ENCODE measurements at regions not wholly inside any gene's neighbourhood (a gene's known extent, or its start where the extent isn't known, plus 50 kb on each side); places are given as distances from the start of the nearest gene placed in this dataset.

DNA sequence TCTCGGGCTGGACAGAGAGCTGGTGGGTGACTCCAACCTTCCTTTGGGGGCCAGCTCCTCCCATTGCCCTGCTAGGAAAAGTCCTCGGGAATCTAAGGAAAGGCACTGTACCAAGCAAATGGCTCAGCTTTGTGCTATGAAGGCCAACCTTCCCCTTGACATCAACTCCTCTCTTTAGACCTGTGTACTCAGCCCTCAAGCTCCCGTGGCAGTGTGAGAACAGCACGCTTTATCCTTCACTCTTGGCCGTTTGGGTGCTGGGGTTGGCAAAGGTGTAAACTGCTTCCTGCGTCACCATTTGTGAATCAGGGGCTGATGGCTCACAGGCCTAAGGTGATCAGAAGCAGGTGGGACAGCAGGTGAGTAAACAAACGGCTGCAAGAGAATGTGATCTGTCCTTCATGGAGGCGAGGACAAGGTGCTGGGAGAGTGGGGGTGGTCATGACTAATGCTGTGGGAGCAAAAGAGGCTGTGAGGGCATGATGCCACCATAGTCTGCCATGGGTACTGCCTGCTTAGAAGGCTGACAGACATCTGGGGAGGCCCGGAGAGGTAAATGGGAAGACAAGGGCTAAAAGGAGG, 165.2 kb upstream of the TPM1 start:
- DNase-seq = peak; percentile 28 to 51
- no peaks in the 10 kb centered on the region for H3K27me3 ChIP-seq (ENCODE audit: control insufficient read depth, insufficient read depth, low read length)
- H3K4me3 ChIP-seq (ENCODE audit: low read length) = no peak overlapping the region
- no peaks in the 10 kb centered on the region for H3K9me3 ChIP-seq (ENCODE audit: control insufficient read depth, low read depth, low read length)
- H3K27ac ChIP-seq (ENCODE audit: low read length) = no peak overlapping the region
- H3K36me3 ChIP-seq (ENCODE audit: control insufficient read depth, insufficient read depth, low read length) = no peaks in the 10 kb centered on the region
- H3K4me1 ChIP-seq (ENCODE audit: control insufficient read depth, insufficient read depth, low read length) = no peaks in the 10 kb centered on the region
- 10% methylated on average over 2 of the region's 9 CpGs for WGBS (ENCODE audit: insufficient coverage, low lambda C conversion rate)

DNA sequence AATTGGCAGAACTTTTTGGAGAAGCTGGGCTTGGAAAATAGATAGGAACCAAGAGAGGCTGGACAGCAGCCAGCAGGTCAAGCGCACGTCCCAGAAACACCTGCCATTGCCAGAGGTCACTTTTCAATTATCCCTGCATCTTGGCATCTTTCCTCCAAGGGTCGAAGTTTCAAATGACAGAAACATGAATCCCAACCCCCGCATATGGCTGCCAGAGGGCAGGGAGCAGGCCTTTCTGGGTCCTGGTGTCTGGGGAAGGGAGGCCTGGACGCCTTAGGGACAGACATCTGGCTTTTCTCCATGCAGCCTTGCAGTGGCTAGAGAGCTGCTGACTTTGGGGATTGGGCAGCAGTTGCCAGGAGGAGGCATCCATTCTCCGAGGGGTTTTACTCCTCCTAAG, 164.5 kb upstream of the TPM1 start:
- H3K4me3 ChIP-seq (ENCODE audit: low read length) = no peak overlapping the region
- no CpG with 5 or more reads among the region's 6 CpGs for WGBS (ENCODE audit: insufficient coverage, low lambda C conversion rate)
- H3K4me1 ChIP-seq (ENCODE audit: control insufficient read depth, insufficient read depth, low read length) = no peaks in the 10 kb centered on the region
- no peak overlapping the region for H3K27ac ChIP-seq (ENCODE audit: low read length)
- no peaks in the 10 kb centered on the region for H3K36me3 ChIP-seq (ENCODE audit: control insufficient read depth, insufficient read depth, low read length)
- no peaks in the 10 kb centered on the region for H3K27me3 ChIP-seq (ENCODE audit: control insufficient read depth, insufficient read depth, low read length)
- DNase-seq = no peak
- H3K9me3 ChIP-seq (ENCODE audit: control insufficient read depth, low read depth, low read length) = no peaks in the 10 kb centered on the region

DNA sequence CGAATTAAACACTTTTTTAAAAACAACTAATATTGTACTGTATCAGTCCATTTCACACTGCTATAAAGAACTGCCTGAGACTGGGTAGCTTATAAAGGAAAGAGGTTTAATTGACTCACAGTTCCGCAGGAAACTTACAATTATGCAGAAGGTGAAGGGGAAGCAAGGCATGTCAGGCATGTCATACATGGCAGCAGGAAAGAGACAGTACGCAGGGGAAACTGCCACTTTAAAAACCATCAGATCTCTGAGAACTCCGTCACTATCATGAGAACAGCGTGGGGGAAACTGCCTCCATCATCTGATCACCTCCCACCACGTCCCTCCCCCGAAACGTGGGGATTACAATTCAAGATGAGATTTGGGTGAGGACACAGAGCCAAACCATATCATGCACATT, 162.8 kb upstream of the TPM1 start:
- no peaks in the 10 kb centered on the region for H3K4me1 ChIP-seq (ENCODE audit: control insufficient read depth, insufficient read depth, low read length)
- 100% methylated on average over 1 of the region's 8 CpGs for WGBS (ENCODE audit: insufficient coverage, low lambda C conversion rate)
- no peak overlapping the region for H3K4me3 ChIP-seq (ENCODE audit: low read length)
- H3K27me3 ChIP-seq (ENCODE audit: control insufficient read depth, insufficient read depth, low read length) = no peaks in the 10 kb centered on the region
- H3K9me3 ChIP-seq (ENCODE audit: control insufficient read depth, low read depth, low read length) = no peaks in the 10 kb centered on the region
- no peaks in the 10 kb centered on the region for H3K36me3 ChIP-seq (ENCODE audit: control insufficient read depth, insufficient read depth, low read length)
- no peak for DNase-seq
- H3K27ac ChIP-seq (ENCODE audit: low read length) = no peak overlapping the region

DNA sequence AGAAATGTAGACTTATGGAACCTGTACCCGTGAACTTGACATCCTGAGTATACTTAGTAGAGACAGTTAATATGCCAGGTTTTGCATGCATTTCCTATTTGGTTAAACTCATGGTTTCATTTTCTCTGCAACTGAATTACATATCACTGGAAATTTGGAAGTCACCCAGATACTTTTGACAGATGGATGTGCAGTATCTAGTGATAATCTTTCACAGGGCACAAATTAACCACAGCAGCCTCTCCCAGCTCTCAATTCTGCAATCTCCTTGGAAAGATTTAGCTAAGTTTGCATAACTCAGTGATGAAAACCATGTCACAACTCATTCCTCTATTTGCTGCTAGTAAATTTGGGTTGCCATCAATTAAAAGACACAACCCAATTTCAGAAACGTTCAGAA, 162.3 kb upstream of the TPM1 start:
- no peak overlapping the region for H3K4me3 ChIP-seq (ENCODE audit: low read length)
- no CpG with 5 or more reads among the region's 2 CpGs for WGBS (ENCODE audit: insufficient coverage, low lambda C conversion rate)
- DNase-seq = no peak
- H3K27ac ChIP-seq (ENCODE audit: low read length) = no peak overlapping the region
- no peaks in the 10 kb centered on the region for H3K27me3 ChIP-seq (ENCODE audit: control insufficient read depth, insufficient read depth, low read length)
- H3K4me1 ChIP-seq (ENCODE audit: control insufficient read depth, insufficient read depth, low read length) = no peaks in the 10 kb centered on the region
- no peaks in the 10 kb centered on the region for H3K36me3 ChIP-seq (ENCODE audit: control insufficient read depth, insufficient read depth, low read length)
- no peaks in the 10 kb centered on the region for H3K9me3 ChIP-seq (ENCODE audit: control insufficient read depth, low read depth, low read length)

DNA sequence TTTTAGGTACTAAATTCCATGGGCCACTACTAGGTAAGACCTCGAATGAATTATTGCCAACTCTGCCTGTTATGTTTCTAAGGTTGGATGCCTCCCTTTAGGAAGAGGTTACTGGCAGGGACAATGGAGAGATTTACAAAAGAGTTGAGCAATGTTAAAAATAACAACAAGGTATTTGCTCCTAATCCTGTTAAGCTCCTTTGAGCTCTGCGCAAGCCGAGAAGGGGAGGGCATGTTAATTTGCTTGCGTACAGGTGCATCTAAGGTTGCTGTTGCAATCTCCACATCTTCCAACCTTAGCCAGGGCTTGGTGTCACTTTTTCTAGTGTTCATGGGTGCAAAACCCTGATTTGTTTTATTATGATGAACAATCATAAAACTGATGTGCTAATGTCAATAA, 161.5 kb upstream of the TPM1 start:
- no peaks in the 10 kb centered on the region for H3K4me1 ChIP-seq (ENCODE audit: control insufficient read depth, insufficient read depth, low read length)
- H3K36me3 ChIP-seq (ENCODE audit: control insufficient read depth, insufficient read depth, low read length) = no peaks in the 10 kb centered on the region
- no peak overlapping the region for H3K27ac ChIP-seq (ENCODE audit: low read length)
- no peaks in the 10 kb centered on the region for H3K9me3 ChIP-seq (ENCODE audit: control insufficient read depth, low read depth, low read length)
- WGBS (ENCODE audit: insufficient coverage, low lambda C conversion rate) = no CpG with 5 or more reads among the region's 4 CpGs
- no peak overlapping the region for H3K4me3 ChIP-seq (ENCODE audit: low read length)
- H3K27me3 ChIP-seq (ENCODE audit: control insufficient read depth, insufficient read depth, low read length) = no peaks in the 10 kb centered on the region
- DNase-seq = no peak

DNA sequence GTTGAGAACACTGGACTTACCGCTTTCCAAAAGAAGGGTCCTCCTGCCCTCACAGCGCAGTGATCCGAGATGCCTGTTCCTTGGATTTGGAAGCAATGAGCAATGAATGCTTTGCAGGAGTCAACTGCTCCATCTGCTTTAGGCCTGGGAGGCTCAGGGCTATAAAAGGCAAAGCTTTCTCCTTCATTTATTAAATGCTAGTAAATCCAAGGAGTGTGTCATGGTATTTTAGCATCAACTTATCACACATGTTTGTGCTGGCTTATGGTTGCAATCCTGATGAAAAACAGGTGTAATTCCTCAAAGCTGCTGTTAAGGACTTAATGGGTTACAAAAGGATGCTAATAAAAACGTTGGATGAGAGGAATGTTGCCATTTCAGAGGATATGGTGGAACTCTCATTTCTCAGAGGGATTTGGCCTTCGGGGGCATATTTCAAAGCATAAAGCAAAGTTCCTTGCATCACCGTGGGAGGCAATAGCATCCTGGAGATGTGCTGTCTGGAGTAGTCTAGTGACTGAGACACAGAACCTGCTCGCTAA, 158.5 kb upstream of the TPM1 start:
- peaks cover 6% of the 10 kb centered on the region for H3K4me1 ChIP-seq (ENCODE audit: control insufficient read depth, insufficient read depth, low read length)
- H3K9me3 ChIP-seq (ENCODE audit: control insufficient read depth, low read depth, low read length) = no peaks in the 10 kb centered on the region
- no CpG with 5 or more reads among the region's 7 CpGs for WGBS (ENCODE audit: insufficient coverage, low lambda C conversion rate)
- H3K27ac ChIP-seq (ENCODE audit: low read length) = no peak overlapping the region
- H3K27me3 ChIP-seq (ENCODE audit: control insufficient read depth, insufficient read depth, low read length) = no peaks in the 10 kb centered on the region
- H3K36me3 ChIP-seq (ENCODE audit: control insufficient read depth, insufficient read depth, low read length) = no peaks in the 10 kb centered on the region
- H3K4me3 ChIP-seq (ENCODE audit: low read length) = no peak overlapping the region
- no peak for DNase-seq

DNA sequence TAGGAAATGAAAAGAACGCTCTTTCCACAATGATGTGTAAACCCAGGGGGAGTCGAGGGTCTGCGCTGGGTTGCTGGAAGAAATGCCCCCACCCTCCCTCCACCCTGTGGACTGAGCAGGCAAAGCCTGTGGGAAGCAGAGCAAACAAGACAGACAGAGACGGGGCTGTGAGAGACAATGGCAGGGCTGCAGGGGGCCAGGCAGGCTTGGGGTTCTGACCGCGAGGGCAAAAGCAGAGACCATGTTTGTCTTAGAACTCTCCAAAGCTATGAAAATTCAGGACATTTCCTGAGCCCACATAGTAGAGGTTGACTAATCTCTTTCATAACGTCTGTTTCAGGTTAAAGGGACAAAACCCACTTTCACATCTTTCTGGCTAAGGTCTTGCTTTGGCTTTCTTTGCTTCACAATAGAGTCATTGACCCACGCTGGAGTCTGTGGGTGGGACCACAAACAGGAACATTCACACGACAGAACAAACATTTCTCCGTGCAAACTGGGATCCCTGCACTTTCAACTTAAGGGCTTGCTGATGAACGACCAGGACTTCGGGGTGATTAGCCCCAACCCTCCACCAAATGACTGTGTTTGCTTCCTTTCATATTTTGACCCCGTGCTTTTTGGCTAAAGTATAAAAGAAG, 156.0 kb upstream of the TPM1 start:
- WGBS (ENCODE audit: insufficient coverage, low lambda C conversion rate) = 0% methylated on average over 1 of the region's 13 CpGs
- Histone ChIP-seq H3K27me3 (ENCODE audit: control insufficient read depth, insufficient read depth, low read length) (no peaks in the 10 kb centered on the region), H3K4me1 (ENCODE audit: control insufficient read depth, insufficient read depth, low read length) (peaks cover 6% of the 10 kb centered on the region), H3K36me3 (ENCODE audit: control insufficient read depth, insufficient read depth, low read length) (no peaks in the 10 kb centered on the region), H3K4me3 (ENCODE audit: low read length) (no peak overlapping the region), H3K9me3 (ENCODE audit: control insufficient read depth, low read depth, low read length) (no peaks in the 10 kb centered on the region), H3K27ac (ENCODE audit: low read length) (no peak overlapping the region)
- DNase-seq = no peak

DNA sequence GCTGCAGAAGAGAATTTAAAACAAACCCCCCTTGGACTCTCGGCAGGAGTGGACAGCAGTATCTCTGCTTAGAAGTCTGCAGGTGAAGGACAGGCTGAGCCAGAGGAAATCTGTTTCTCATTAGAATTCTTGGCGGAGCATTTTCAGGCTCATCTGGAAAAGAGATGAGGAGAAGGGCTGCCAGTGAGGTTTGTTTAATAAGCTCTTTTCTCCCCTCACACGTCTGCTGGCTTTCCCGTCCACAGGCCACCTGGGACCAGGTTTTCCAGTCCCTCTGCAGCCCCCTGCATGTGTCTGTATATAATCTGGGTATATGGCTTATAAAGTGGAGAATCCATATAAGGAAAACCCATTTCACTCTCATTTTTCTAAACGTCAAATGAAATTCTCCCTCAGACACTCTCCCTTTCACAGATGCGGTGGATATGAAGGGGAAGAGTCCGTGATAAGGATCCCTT, 155.4 kb upstream of the TPM1 start:
- no peaks in the 10 kb centered on the region for H3K27me3 ChIP-seq (ENCODE audit: control insufficient read depth, insufficient read depth, low read length)
- peaks cover 6% of the 10 kb centered on the region for H3K4me1 ChIP-seq (ENCODE audit: control insufficient read depth, insufficient read depth, low read length)
- H3K36me3 ChIP-seq (ENCODE audit: control insufficient read depth, insufficient read depth, low read length) = no peaks in the 10 kb centered on the region
- no peak overlapping the region for H3K4me3 ChIP-seq (ENCODE audit: low read length)
- no peaks in the 10 kb centered on the region for H3K9me3 ChIP-seq (ENCODE audit: control insufficient read depth, low read depth, low read length)
- H3K27ac ChIP-seq (ENCODE audit: low read length) = no peak overlapping the region
- no peak for DNase-seq
- 100% methylated on average over 1 of the region's 7 CpGs for WGBS (ENCODE audit: insufficient coverage, low lambda C conversion rate)

DNA sequence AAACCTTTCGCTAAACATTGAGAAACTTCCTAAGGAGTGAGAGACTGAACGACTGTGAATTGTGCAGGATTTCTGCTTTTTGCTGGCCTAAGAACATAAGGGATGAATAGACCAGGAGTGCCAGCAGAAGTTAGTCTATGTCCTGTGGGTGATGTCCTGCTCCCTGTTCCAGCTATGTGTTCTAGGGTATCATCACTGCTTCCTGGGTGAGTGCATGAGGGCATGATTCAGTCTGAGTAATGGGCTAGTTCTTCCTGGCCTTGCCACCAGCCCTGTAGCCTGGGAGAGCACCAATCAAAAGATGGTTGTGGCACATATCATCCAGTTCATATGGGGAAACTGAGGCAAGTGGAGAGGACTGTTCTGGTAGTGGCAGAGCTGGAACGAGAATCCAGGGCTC, 153.9 kb upstream of the TPM1 start:
- H3K4me3 ChIP-seq (ENCODE audit: low read length) = no peak overlapping the region
- peaks cover 6% of the 10 kb centered on the region for H3K4me1 ChIP-seq (ENCODE audit: control insufficient read depth, insufficient read depth, low read length)
- H3K9me3 ChIP-seq (ENCODE audit: control insufficient read depth, low read depth, low read length) = no peaks in the 10 kb centered on the region
- no peak overlapping the region for H3K27ac ChIP-seq (ENCODE audit: low read length)
- no peak for DNase-seq
- H3K27me3 ChIP-seq (ENCODE audit: control insufficient read depth, insufficient read depth, low read length) = no peaks in the 10 kb centered on the region
- H3K36me3 ChIP-seq (ENCODE audit: control insufficient read depth, insufficient read depth, low read length) = no peaks in the 10 kb centered on the region
- no CpG with 5 or more reads among the region's 3 CpGs for WGBS (ENCODE audit: insufficient coverage, low lambda C conversion rate)

DNA sequence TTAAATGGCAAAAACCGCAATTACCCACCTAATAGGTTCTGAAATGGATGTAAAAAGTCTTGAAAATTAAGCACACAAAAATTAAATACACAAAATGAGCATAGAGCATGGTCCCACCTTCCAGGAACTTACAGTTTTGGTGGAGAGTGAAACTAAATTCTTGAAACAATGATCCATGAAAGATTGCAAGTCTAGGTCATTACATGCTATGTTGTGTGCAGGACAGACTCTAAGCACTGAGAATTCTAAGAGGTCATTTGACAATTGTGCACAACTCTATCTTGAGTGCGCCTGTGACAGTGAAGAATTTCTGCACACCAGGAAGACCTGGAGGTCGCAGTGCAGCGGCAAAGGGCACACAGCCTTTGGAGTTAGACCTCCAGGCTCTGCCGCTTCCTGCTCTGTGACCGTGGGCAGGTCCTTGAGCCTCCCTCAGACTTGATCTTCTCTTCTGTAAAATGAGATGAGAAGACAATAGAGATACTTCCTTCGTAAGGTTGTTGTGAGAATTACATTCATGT, 153.3 kb upstream of the TPM1 start:
- H3K4me1 ChIP-seq (ENCODE audit: control insufficient read depth, insufficient read depth, low read length) = peaks cover 6% of the 10 kb centered on the region
- WGBS (ENCODE audit: insufficient coverage, low lambda C conversion rate) = 86% methylated on average over 1 of the region's 7 CpGs
- no peaks in the 10 kb centered on the region for H3K27me3 ChIP-seq (ENCODE audit: control insufficient read depth, insufficient read depth, low read length)
- H3K27ac ChIP-seq (ENCODE audit: low read length) = no peak overlapping the region
- no peaks in the 10 kb centered on the region for H3K9me3 ChIP-seq (ENCODE audit: control insufficient read depth, low read depth, low read length)
- no peaks in the 10 kb centered on the region for H3K36me3 ChIP-seq (ENCODE audit: control insufficient read depth, insufficient read depth, low read length)
- no peak for DNase-seq
- no peak overlapping the region for H3K4me3 ChIP-seq (ENCODE audit: low read length)
